ENCODE measurements at regions not wholly inside any gene's neighbourhood (a gene's known extent, or its start where the extent isn't known, plus 50 kb on each side); places are given as distances from the start of the nearest gene placed in this dataset.
"Not testable (repeated sequence)": the region's sequence is repeated elsewhere in the genome, so short reads cannot be mapped to it uniquely, and the experiment has no call there.

- DNase-seq (no peak), ATAC-seq (replicated peaks in 1 of 2) (no peak)
- no peaks in the 10 kb centered on the region for H3K9me3 Mint-ChIP-seq
- no peak overlapping the region for H3K27ac Mint-ChIP-seq
- no peak overlapping the region for H3K4me3 Mint-ChIP-seq
- peaks cover 8% of the 10 kb centered on the region for H3K27me3 Mint-ChIP-seq (ENCODE audit: low read depth)
- no peaks in the 10 kb centered on the region for H3K36me3 Mint-ChIP-seq (ENCODE audit: insufficient read depth in 2 of 2)
- H3K4me1 Mint-ChIP-seq (ENCODE audit: low read depth): no peaks in the 10 kb centered on the region
Observed at GRCh38 chr2:58769864-58770234, 528.7 kb upstream of the FANCL start.

GRCh38 chr2:58769111-58769863 lies 528.2 kb upstream of the FANCL start:
- Mint-ChIP-seq H3K4me3 (no peak overlapping the region), H3K4me1 (ENCODE audit: low read depth) (no peaks in the 10 kb centered on the region), H3K9me3 (no peaks in the 10 kb centered on the region), H3K36me3 (ENCODE audit: insufficient read depth in 2 of 2) (no peaks in the 10 kb centered on the region), H3K27ac (no peak overlapping the region), H3K27me3 (ENCODE audit: low read depth) (peaks cover 8% of the 10 kb centered on the region)
- no peak for ATAC-seq (replicated peaks in 1 of 2)
- no peak for DNase-seq

GRCh38 chr2:58768715-58769080 lies 527.6 kb upstream of the FANCL start:
- no peaks in the 10 kb centered on the region for H3K9me3 Mint-ChIP-seq
- peaks cover 8% of the 10 kb centered on the region for H3K27me3 Mint-ChIP-seq (ENCODE audit: low read depth)
- H3K27ac Mint-ChIP-seq: no peak overlapping the region
- DNase-seq: no peak
- ATAC-seq (replicated peaks in 1 of 2): no peak
- H3K4me3 Mint-ChIP-seq: no peak overlapping the region
- no peaks in the 10 kb centered on the region for H3K4me1 Mint-ChIP-seq (ENCODE audit: low read depth)
- H3K36me3 Mint-ChIP-seq (ENCODE audit: insufficient read depth in 2 of 2): no peaks in the 10 kb centered on the region

- H3K27me3 Mint-ChIP-seq (ENCODE audit: low read depth): peaks cover 8% of the 10 kb centered on the region
- no peaks in the 10 kb centered on the region for H3K4me1 Mint-ChIP-seq (ENCODE audit: low read depth)
Observed at GRCh38 chr2:58767828-58768714, 526.9 kb upstream of the FANCL start.

GRCh38 chr2:58764338-58765104 lies 523.4 kb upstream of the FANCL start:
- H3K27me3 Mint-ChIP-seq (ENCODE audit: low read depth): peaks cover 8% of the 10 kb centered on the region
- H3K4me3 Mint-ChIP-seq: no peak overlapping the region
- no peak for ATAC-seq (replicated peaks in 1 of 2)
- no peak for DNase-seq
- H3K9me3 Mint-ChIP-seq: no peaks in the 10 kb centered on the region
- no peaks in the 10 kb centered on the region for H3K36me3 Mint-ChIP-seq (ENCODE audit: insufficient read depth in 2 of 2)
- no peaks in the 10 kb centered on the region for H3K4me1 Mint-ChIP-seq (ENCODE audit: low read depth)
- no peak overlapping the region for H3K27ac Mint-ChIP-seq

More at GRCh38 chr2:58767828-58768714, 526.9 kb upstream of the FANCL start:
- DNase-seq (no peak), ATAC-seq (replicated peaks in 1 of 2) (no peak)
- H3K9me3 Mint-ChIP-seq: no peaks in the 10 kb centered on the region
- no peaks in the 10 kb centered on the region for H3K36me3 Mint-ChIP-seq (ENCODE audit: insufficient read depth in 2 of 2)
- no peak overlapping the region for H3K4me3 Mint-ChIP-seq
- H3K27ac Mint-ChIP-seq: no peak overlapping the region

GRCh38 chr2:58762176-58762781 lies 521.2 kb upstream of the FANCL start:
- no peak for ATAC-seq (replicated peaks in 1 of 2)
- Mint-ChIP-seq H3K27me3 (ENCODE audit: low read depth) (peaks cover under 1% of the 10 kb centered on the region), H3K36me3 (ENCODE audit: insufficient read depth in 2 of 2) (no peaks in the 10 kb centered on the region), H3K27ac (no peak overlapping the region), H3K4me3 (no peak overlapping the region), H3K4me1 (ENCODE audit: low read depth) (no peaks in the 10 kb centered on the region), H3K9me3 (no peaks in the 10 kb centered on the region)
- DNase-seq: peak; percentile 7 to 18

GRCh38 chr2:58757971-58758370 lies 516.8 kb upstream of the FANCL start:
- no peak for DNase-seq
- Mint-ChIP-seq H3K36me3 (ENCODE audit: insufficient read depth in 2 of 2) (no peaks in the 10 kb centered on the region), H3K4me3 (no peak overlapping the region), H3K9me3 (no peaks in the 10 kb centered on the region), H3K4me1 (ENCODE audit: low read depth) (peaks cover 5% of the 10 kb centered on the region), H3K27me3 (ENCODE audit: low read depth) (peaks cover 9% of the 10 kb centered on the region), H3K27ac (no peak overlapping the region)
- ATAC-seq (replicated peaks in 1 of 2): no peak

- Mint-ChIP-seq H3K4me1 (ENCODE audit: low read depth) (peaks cover 5% of the 10 kb centered on the region), H3K9me3 (no peaks in the 10 kb centered on the region), H3K27ac (no peak overlapping the region), H3K36me3 (ENCODE audit: insufficient read depth in 2 of 2) (no peaks in the 10 kb centered on the region), H3K27me3 (ENCODE audit: low read depth) (peaks cover 9% of the 10 kb centered on the region), H3K4me3 (no peak overlapping the region)
- ATAC-seq (replicated peaks in 1 of 2) (no peak), DNase-seq (no peak)
Observed at GRCh38 chr2:58756336-58756735, 515.2 kb upstream of the FANCL start.

GRCh38 chr2:58752507-58752906 lies 511.4 kb upstream of the FANCL start:
- H3K27me3 Mint-ChIP-seq (ENCODE audit: low read depth); H3K27ac Mint-ChIP-seq; H3K9me3 Mint-ChIP-seq; H3K4me1 Mint-ChIP-seq (ENCODE audit: low read depth); ATAC-seq (replicated peaks in 1 of 2); H3K36me3 Mint-ChIP-seq (ENCODE audit: insufficient read depth in 2 of 2); DNase-seq; H3K4me3 Mint-ChIP-seq: not testable (repeated sequence)

- H3K27ac Mint-ChIP-seq; H3K27me3 Mint-ChIP-seq (ENCODE audit: low read depth); DNase-seq; H3K4me1 Mint-ChIP-seq (ENCODE audit: low read depth); ATAC-seq (replicated peaks in 1 of 2); H3K36me3 Mint-ChIP-seq (ENCODE audit: insufficient read depth in 2 of 2); H3K4me3 Mint-ChIP-seq; H3K9me3 Mint-ChIP-seq: not testable (repeated sequence)
Observed at GRCh38 chr2:58751676-58752075, 510.6 kb upstream of the FANCL start.

GRCh38 chr2:58749041-58749440 lies 507.9 kb upstream of the FANCL start:
- ATAC-seq (replicated peaks in 1 of 2) (no peak), DNase-seq (no peak)
- H3K27ac Mint-ChIP-seq: no peak overlapping the region
- no peak overlapping the region for H3K4me3 Mint-ChIP-seq
- peaks cover 3 to 4% of the 10 kb centered on the region in 2 donors for H3K9me3 Mint-ChIP-seq
- H3K36me3 Mint-ChIP-seq (ENCODE audit: insufficient read depth in 2 of 2): no peaks in the 10 kb centered on the region
- no peaks in the 10 kb centered on the region for H3K4me1 Mint-ChIP-seq (ENCODE audit: low read depth)
- H3K27me3 Mint-ChIP-seq (ENCODE audit: low read depth): no peaks in the 10 kb centered on the region

GRCh38 chr2:58745334-58745733 lies 504.2 kb upstream of the FANCL start:
- H3K4me3 Mint-ChIP-seq; H3K4me1 Mint-ChIP-seq (ENCODE audit: low read depth); DNase-seq; ATAC-seq (replicated peaks in 1 of 2); H3K27ac Mint-ChIP-seq; H3K36me3 Mint-ChIP-seq (ENCODE audit: insufficient read depth in 2 of 2); H3K27me3 Mint-ChIP-seq (ENCODE audit: low read depth); H3K9me3 Mint-ChIP-seq: not testable (repeated sequence)

GRCh38 chr2:58740426-58740825 lies 499.3 kb upstream of the FANCL start:
- no peak for DNase-seq
- no peak for ATAC-seq (replicated peaks in 1 of 2)
- Mint-ChIP-seq H3K27ac (no peak overlapping the region), H3K27me3 (ENCODE audit: low read depth) (no peaks in the 10 kb centered on the region), H3K4me3 (no peak overlapping the region), H3K4me1 (ENCODE audit: low read depth) (no peaks in the 10 kb centered on the region), H3K36me3 (ENCODE audit: insufficient read depth in 2 of 2) (no peaks in the 10 kb centered on the region), H3K9me3 (peaks cover 3 to 4% of the 10 kb centered on the region in 2 donors)

All from activated T-cell treated with anti-CD3 and anti-CD28 coated beads, Interleukin-2, amount 50 U/mL, for 72 hours (primary cell).